Neural progenitor cell (in vitro differentiated cells): ENCODE measurements at regions not wholly inside any gene's neighbourhood (a gene's known extent, or its start where the extent isn't known, plus 50 kb on each side); places are given as distances from the start of the nearest gene placed in this dataset.

Source experiments
- DNase-seq: peaks from one replicate; pipeline ENCODE4 v3.0.0-alpha.2; 2016; ENCODE audit warnings: low spot score
- H2AFZ ChIP-seq: fragments of 200-600 bp; sonication (generic); replicated peaks from 2 replicates; pipeline ENCODE4 v1.6.1; 2016; ENCODE audit warnings: antibody characterized with exemption
- H3F3A ChIP-seq: fragments of 200-600 bp; sonication (generic); 2 replicates; pipeline ENCODE4 v1.6.1; 2016; ENCODE audit warnings: antibody characterized with exemption, low read depth
- H3K27ac ChIP-seq: fragments of 200-600 bp; sonication (generic); 2 replicates; pipeline ENCODE4 v1.5.1; 2016; ENCODE audit warnings: mild to moderate bottlenecking
- H3K27me3 ChIP-seq: fragments of 200-600 bp; sonication (generic); 2 replicates; pipeline ENCODE4 v1.6.1; 2016; ENCODE audit warnings: mild to moderate bottlenecking, moderate library complexity
- H3K36me3 ChIP-seq: fragments of 200-600 bp; sonication (generic); 2 replicates; pipeline ENCODE4 v1.5.1; 2016
- H3K4me1 ChIP-seq: fragments of 200-600 bp; sonication (generic); 2 replicates; pipeline ENCODE4 v1.6.1; 2016; ENCODE audit warnings: mixed run types
- H3K4me2 ChIP-seq: fragments of 200-600 bp; sonication (generic); 2 replicates; pipeline ENCODE4 v1.6.1; 2016
- H3K4me3 ChIP-seq: fragments of 200-600 bp; sonication (generic); 2 replicates; pipeline ENCODE4 v1.5.1; 2016
- H3K79me2 ChIP-seq: fragments of 200-600 bp; sonication (generic); 2 replicates; pipeline ENCODE4 v1.6.1; 2016; ENCODE audit warnings: low read depth
- H3K9ac ChIP-seq: fragments of 200-600 bp; sonication (generic); 2 replicates; pipeline ENCODE4 v1.6.1; 2016
- H3K9me3 ChIP-seq: fragments of 200-600 bp; sonication (generic); 2 replicates; pipeline ENCODE4 v1.5.1; 2016; ENCODE audit warnings: low read depth
- H4K20me1 ChIP-seq: fragments of 200-600 bp; sonication (generic); 2 replicates; pipeline ENCODE4 v1.6.1; 2016; ENCODE audit warnings: low read depth
- H3K27ac Mint-ChIP-seq: 3 replicates; pipeline ENCODE4 v1.8.0; 2021; ENCODE audit warnings: mixed read lengths
- H3K27me3 Mint-ChIP-seq: 2 replicates; pipeline ENCODE4 v1.8.0; 2022; ENCODE audit warnings: low read depth, mild to moderate bottlenecking, inconsistent platforms, moderate library complexity, mixed read lengths; ENCODE audit not compliant: insufficient read depth
- H3K36me3 Mint-ChIP-seq: 3 replicates; pipeline ENCODE4 v1.8.0; 2021; ENCODE audit warnings: mixed read lengths
- H3K4me1 Mint-ChIP-seq: 3 replicates; pipeline ENCODE4 v1.8.0; 2021; ENCODE audit warnings: mixed read lengths
- H3K4me3 Mint-ChIP-seq: 3 replicates; pipeline ENCODE4 v1.8.0; 2021; ENCODE audit warnings: mild to moderate bottlenecking, moderate library complexity, mixed read lengths
- H3K9me3 Mint-ChIP-seq: 3 replicates; pipeline ENCODE4 v1.8.0; 2020; ENCODE audit warnings: mixed read lengths
- CTCF ChIP-seq: fragments of 200-600 bp; sonication (generic); IDR thresholded peaks from 2 replicates; pipeline ENCODE4 v1.5.1; 2017; ENCODE audit warnings: antibody characterized with exemption, mild to moderate bottlenecking
- EZH2 ChIP-seq: fragments of 200-600 bp; sonication (generic); IDR thresholded peaks from 2 replicates; pipeline ENCODE4 v1.6.1; 2017; ENCODE audit warnings: antibody characterized with exemption, mild to moderate bottlenecking, moderate library complexity
- EZH2phosphoT487 ChIP-seq: fragments of 200-600 bp; sonication (generic); IDR thresholded peaks from 2 replicates; pipeline ENCODE4 v1.6.1; 2017; ENCODE audit warnings: antibody characterized with exemption

GRCh38 chr4:125832161-125832560 lies 517.4 kb downstream of the FAT4 start:
- H3K27me3 Mint-ChIP-seq = no peaks in the 10 kb centered on the region
- H3K27ac ChIP-seq = no peak overlapping the region
- H3K36me3 Mint-ChIP-seq = no peaks in the 10 kb centered on the region
- H3K9ac ChIP-seq = no peak overlapping the region
- H4K20me1 ChIP-seq = no peaks in the 10 kb centered on the region
- H3K4me2 ChIP-seq = no peak overlapping the region
- H3F3A ChIP-seq = no peaks in the 10 kb centered on the region
- no peaks in the 10 kb centered on the region for H3K9me3 ChIP-seq
- H3K36me3 ChIP-seq = no peaks in the 10 kb centered on the region
- H3K27me3 ChIP-seq = no peaks in the 10 kb centered on the region
- H3K4me1 Mint-ChIP-seq = no peaks in the 10 kb centered on the region
- no peak overlapping the region for H3K4me3 ChIP-seq
- no peak for TF ChIP-seq EZH2
- TF ChIP-seq CTCF = no peak
- no peak for TF ChIP-seq EZH2phosphoT487
- H3K4me1 ChIP-seq = no peaks in the 10 kb centered on the region
- no peak overlapping the region for H3K27ac Mint-ChIP-seq
- no peaks in the 10 kb centered on the region for H3K9me3 Mint-ChIP-seq
- no peak overlapping the region for H3K4me3 Mint-ChIP-seq
- DNase-seq = no peak
- no peaks in the 10 kb centered on the region for H3K79me2 ChIP-seq
- no peak overlapping the region for H2AFZ ChIP-seq

- H3K4me1 Mint-ChIP-seq = no peaks in the 10 kb centered on the region
- DNase-seq = no peak
- Histone ChIP-seq H3K79me2 (no peaks in the 10 kb centered on the region), H3K4me1 (no peaks in the 10 kb centered on the region), H3K36me3 (no peaks in the 10 kb centered on the region), H3K9me3 (no peaks in the 10 kb centered on the region), H3K4me2 (no peak overlapping the region), H3F3A (no peaks in the 10 kb centered on the region), H3K9ac (no peak overlapping the region), H3K27me3 (no peaks in the 10 kb centered on the region), H2AFZ (peak overlapping the region; percentile 82), H4K20me1 (no peaks in the 10 kb centered on the region), H3K4me3 (no peak overlapping the region), H3K27ac (no peak overlapping the region)
- no peaks in the 10 kb centered on the region for H3K27me3 Mint-ChIP-seq
- H3K4me3 Mint-ChIP-seq = no peak overlapping the region
- H3K36me3 Mint-ChIP-seq = no peaks in the 10 kb centered on the region
- H3K9me3 Mint-ChIP-seq = no peaks in the 10 kb centered on the region
- H3K27ac Mint-ChIP-seq = no peak overlapping the region
- no peak for TF ChIP-seq CTCF
- TF ChIP-seq EZH2phosphoT487 = no peak
- TF ChIP-seq EZH2 = no peak
Measured at GRCh38 chr4:125836597-125837195, 521.9 kb downstream of the FAT4 start.

- Mint-ChIP-seq H3K4me3 (no peak overlapping the region), H3K4me1 (no peaks in the 10 kb centered on the region), H3K36me3 (no peaks in the 10 kb centered on the region), H3K9me3 (no peaks in the 10 kb centered on the region), H3K27ac (no peak overlapping the region), H3K27me3 (no peaks in the 10 kb centered on the region)
- H4K20me1 ChIP-seq = no peaks in the 10 kb centered on the region
- no peaks in the 10 kb centered on the region for H3K36me3 ChIP-seq
- H2AFZ ChIP-seq = no peak overlapping the region
- no peaks in the 10 kb centered on the region for H3K9me3 ChIP-seq
- no peaks in the 10 kb centered on the region for H3K27me3 ChIP-seq
- DNase-seq = no peak
- no peak for TF ChIP-seq EZH2phosphoT487
- no peak for TF ChIP-seq EZH2
- no peak for TF ChIP-seq CTCF
- H3K79me2 ChIP-seq = no peaks in the 10 kb centered on the region
- no peak overlapping the region for H3K27ac ChIP-seq
- no peaks in the 10 kb centered on the region for H3F3A ChIP-seq
- H3K4me1 ChIP-seq = no peaks in the 10 kb centered on the region
- H3K4me3 ChIP-seq = no peak overlapping the region
- no peak overlapping the region for H3K4me2 ChIP-seq
- H3K9ac ChIP-seq = no peak overlapping the region
Measured at GRCh38 chr4:125837493-125838201, 522.9 kb downstream of the FAT4 start.
